NCI-H1436 (cell line): ENCODE measurements at regions not wholly inside any gene's neighbourhood (a gene's known extent, or its start where the extent isn't known, plus 50 kb on each side); places are given as distances from the start of the nearest gene placed in this dataset.

Experiments
- DNase-seq: peaks from one replicate; lab custom pipeline; 2025; lab: John Stamatoyannopoulos, UW

- DNase-seq, result no peak
Observed at GRCh38 chr5:159702301-159702700, 214.0 kb upstream of the ADRA1B start.

GRCh38 chr5:159702826-159703225, 213.5 kb upstream of the ADRA1B start:
- no peak for DNase-seq

- no peak for DNase-seq
Observed at GRCh38 chr5:159704160-159704559, 212.1 kb upstream of the ADRA1B start.

- no peak for DNase-seq
Observed at GRCh38 chr5:159705948-159706347, 210.3 kb upstream of the ADRA1B start.

GRCh38 chr5:159708090-159708489, 208.2 kb upstream of the ADRA1B start:
- no peak for DNase-seq

GRCh38 chr5:159712672-159713071, 203.6 kb upstream of the ADRA1B start:
- no peak for DNase-seq

GRCh38 chr5:159713254-159713653, 203.0 kb upstream of the ADRA1B start:
- DNase-seq, result no peak

GRCh38 chr5:159713773-159714172, 202.5 kb upstream of the ADRA1B start:
- no peak for DNase-seq

GRCh38 chr5:159725475-159725874, 190.8 kb upstream of the ADRA1B start:
- DNase-seq, result no peak

- DNase-seq, result no peak
Observed at GRCh38 chr5:159727167-159727566, 189.1 kb upstream of the ADRA1B start.

- DNase-seq, result no peak
Observed at GRCh38 chr5:159730285-159730684, 186.0 kb upstream of the ADRA1B start.

- no peak for DNase-seq
Observed at GRCh38 chr5:159732220-159732619, 184.1 kb upstream of the ADRA1B start.

- DNase-seq, result no peak
Observed at GRCh38 chr5:159734366-159734765, 181.9 kb upstream of the ADRA1B start.

- no peak for DNase-seq
Observed at GRCh38 chr5:159735036-159735435, 181.2 kb upstream of the ADRA1B start.

- DNase-seq, result no peak
Observed at GRCh38 chr5:159735749-159736660, 180.3 kb upstream of the ADRA1B start.

GRCh38 chr5:159736844-159737243, 179.4 kb upstream of the ADRA1B start:
- no peak for DNase-seq

GRCh38 chr5:159737263-159737662, 179.0 kb upstream of the ADRA1B start:
- DNase-seq, result no peak

GRCh38 chr5:159741829-159742322, 174.4 kb upstream of the ADRA1B start:
- DNase-seq, result no peak

- DNase-seq, result no peak
Observed at GRCh38 chr5:159743234-159743633, 173.0 kb upstream of the ADRA1B start.

GRCh38 chr5:159746707-159747106, 169.6 kb upstream of the ADRA1B start:
- DNase-seq, result no peak

- DNase-seq, result no peak
Observed at GRCh38 chr5:159749146-159749545, 167.1 kb upstream of the ADRA1B start.

- no peak for DNase-seq
Observed at GRCh38 chr5:159750226-159750625, 166.1 kb upstream of the ADRA1B start.

GRCh38 chr5:159751459-159751858, 164.8 kb upstream of the ADRA1B start:
- DNase-seq, result no peak
